Body of pancreas (tissue), 4 donors: ENCODE measurements at regions not wholly inside any gene's neighbourhood (a gene's known extent, or its start where the extent isn't known, plus 50 kb on each side); places are given as distances from the start of the nearest gene placed in this dataset.
"Not testable (repeated sequence)": the region's sequence is repeated elsewhere in the genome, so short reads cannot be mapped to it uniquely, and the experiment has no call there.

Experiments used
- ATAC-seq: fragments of 150-250 bp; one replicate; pipeline ENCODE4 v1.9.1; 2016
- DNase-seq, 4 donors: peaks; one replicate each; pipeline ENCODE4 v3.0.0-alpha.2; 2019
- H3K27ac ChIP-seq, 4 donors: fragments of 200-600 bp; sonication (generic); 1 replicate in 3 of 4; 2 replicates in 1 of 4; pipeline versions ENCODE4 v1.5.1 to v1.6.1; 2016 to 2019; ENCODE audit warnings: mild to moderate bottlenecking in 1 of 4, mixed read lengths in 1 of 4, moderate library complexity in 1 of 4
- H3K27me3 ChIP-seq, 2 donors: fragments of 200-600 bp; sonication (generic); one replicate each; pipeline ENCODE4 v1.6.0; 2016; ENCODE audit warnings: mild to moderate bottlenecking in 1 of 2
- H3K36me3 ChIP-seq, 2 donors: fragments of 200-600 bp; sonication (generic); replicated peaks in 1 of 2; 2 replicates each; pipeline ENCODE4 v1.5.1; 2016; ENCODE audit warnings: low read depth in 2 of 2; ENCODE audit not compliant: insufficient read depth in 1 of 2
- H3K4me1 ChIP-seq: fragments of 200-600 bp; sonication (generic); one replicate; pipeline ENCODE4 v1.6.0; 2016
- H3K4me3 ChIP-seq, 2 donors: fragments of 200-600 bp; sonication (generic); 1 replicate in 1 of 2; 2 replicates in 1 of 2; pipeline ENCODE4 v1.5.1; 2016 to 2019
- H3K9me3 ChIP-seq, 3 donors: fragments of 200-600 bp; sonication (generic); 1 replicate in 2 of 3; 2 replicates in 1 of 3; pipeline ENCODE4 v1.5.1; 2016
- CTCF ChIP-seq, 7 experiments: fragments of 450-650 bp in 4 of 7; fragments of 200-600 bp in 3 of 7; sonication (generic) in 3 of 7; IDR thresholded peaks; one replicate each; pipeline ENCODE4 v1.5.1; 2016 to 2019; ENCODE audit warnings: antibody characterized with exemption in 7 of 7
- POLR2A ChIP-seq, 3 donors: fragments of 450-650 bp; IDR thresholded peaks; one replicate each; pipeline ENCODE4 v1.6.1; 2016; ENCODE audit warnings: antibody characterized with exemption in 3 of 3, mild to moderate bottlenecking in 2 of 3
- WGBS, 2 donors: methylation state at CpG; one replicate each; pipeline ENCODE4 v1.1.5; 2017; 5-methylcytosine and 5-hydroxymethylcytosine counted together
- intact Hi-C: fragments of 100-400 bp; cut with DNase I; formaldehyde crosslinking; loops from one replicate; pipeline ENCODE4 v1.15.1; 2023

GRCh38 chr22:49396817-49397216 lies 430.9 kb downstream of the BRD1 start:
- Histone ChIP-seq H3K27me3 (peaks cover 0 to 3% of the 10 kb centered on the region in 2 donors), H3K36me3 (no peaks in the 10 kb centered on the region), H3K9me3 (no peaks in the 10 kb centered on the region), H3K27ac (no peak overlapping the region), H3K4me3 (no peak overlapping the region), H3K4me1 (no peaks in the 10 kb centered on the region)
- no peak for ATAC-seq
- DNase-seq, result no peak
- TF ChIP-seq POLR2A (IDR thresholded peaks at IDR 0.05), result no peak
- TF ChIP-seq CTCF (IDR thresholded peaks at IDR 0.05), result no peak
- intact Hi-C loops, result no loop called here
- WGBS, 2 donors, result 53 to 59% methylated on average over 11 of the region's 11 CpGs

GRCh38 chr22:49395617-49396016 lies 432.1 kb downstream of the BRD1 start:
- Histone ChIP-seq H3K27me3 (peaks cover 0 to 3% of the 10 kb centered on the region in 2 donors), H3K4me1 (no peaks in the 10 kb centered on the region), H3K27ac (no peak overlapping the region), H3K9me3 (no peaks in the 10 kb centered on the region), H3K4me3 (no peak overlapping the region), H3K36me3 (no peaks in the 10 kb centered on the region)
- intact Hi-C loops, result no loop called here
- 18 to 53% methylated on average over 3 to 8 of the region's 8 CpGs for WGBS, 2 donors
- ATAC-seq (no peak), DNase-seq (no peak)
- TF ChIP-seq CTCF (IDR thresholded peaks at IDR 0.05), result no peak

- intact Hi-C loops, H3K4me1 ChIP-seq, H3K4me3 ChIP-seq, H3K36me3 ChIP-seq, ATAC-seq, DNase-seq, H3K27me3 ChIP-seq, H3K9me3 ChIP-seq, H3K27ac ChIP-seq: not testable (repeated sequence)
- 71% methylated on average over 5 of the region's 5 CpGs for WGBS, 2 donors
Measured at GRCh38 chr22:49395062-49395461, 432.6 kb downstream of the BRD1 start.

- intact Hi-C loops, result no loop called here
- H3K36me3 ChIP-seq, result no peaks in the 10 kb centered on the region
- no peak overlapping the region for H3K4me3 ChIP-seq
- no peak for DNase-seq
- WGBS, 2 donors, result 56 to 61% methylated on average over 7 of the region's 7 CpGs
- H3K9me3 ChIP-seq, result no peaks in the 10 kb centered on the region
- H3K27me3 ChIP-seq, result peaks cover 0 to 3% of the 10 kb centered on the region in 2 donors
- H3K27ac ChIP-seq, result no peak overlapping the region
- TF ChIP-seq CTCF (IDR thresholded peaks at IDR 0.05) (no peak), POLR2A (IDR thresholded peaks at IDR 0.05) (no peak)
- ATAC-seq, result no peak
- no peaks in the 10 kb centered on the region for H3K4me1 ChIP-seq
Measured at GRCh38 chr22:49394116-49394785, 433.4 kb downstream of the BRD1 start.

DNA sequence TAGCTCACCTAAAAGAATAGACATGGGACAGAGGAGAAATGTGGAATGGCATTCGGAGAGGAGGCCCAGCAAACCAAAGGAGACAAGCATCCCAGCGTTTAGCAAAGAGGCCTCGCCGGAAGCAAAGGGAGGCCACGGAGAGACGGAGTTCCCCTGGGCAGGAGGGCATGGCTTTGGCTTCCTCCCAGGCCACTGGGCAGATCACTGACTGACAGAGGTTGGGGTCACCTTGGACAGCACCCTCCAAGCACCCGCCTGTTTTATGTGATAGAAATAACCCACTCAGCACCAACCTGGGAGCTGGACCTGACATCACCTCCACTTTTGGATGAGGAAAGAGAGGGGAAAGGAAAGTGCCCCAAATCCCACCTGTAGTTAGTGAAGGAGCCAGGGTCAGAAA lies 434.1 kb downstream of the BRD1 start:
- Histone ChIP-seq H3K27ac (no peak overlapping the region), H3K27me3 (peaks cover 0 to 3% of the 10 kb centered on the region in 2 donors), H3K4me1 (no peaks in the 10 kb centered on the region), H3K36me3 (no peaks in the 10 kb centered on the region), H3K4me3 (no peak overlapping the region), H3K9me3 (no peaks in the 10 kb centered on the region)
- intact Hi-C loops, result no loop called here
- ATAC-seq (no peak), DNase-seq (no peak)
- no peak for TF ChIP-seq CTCF (IDR thresholded peaks at IDR 0.05)
- no peak for TF ChIP-seq POLR2A (IDR thresholded peaks at IDR 0.05)
- WGBS, 2 donors, result 69 to 76% methylated on average over 6 to 7 of the region's 7 CpGs
